HCT116 (cell line): ENCODE measurements at regions not wholly inside any gene's neighbourhood (a gene's known extent, or its start where the extent isn't known, plus 50 kb on each side); places are given as distances from the start of the nearest gene placed in this dataset.

Experiments
- ATAC-seq: fragments of 200-7000 bp; cut with Tn5 transposase; 2 replicates; pipeline ENCODE4 v1.9.1; 2020; ENCODE audit warnings: mild to moderate bottlenecking, moderate library complexity
- BruUV-seq: library from RNA; stranded (reverse); fragments of 400-500 nt; replicated peaks from 2 replicates; lab custom pipeline; 2021; lab: Mats Ljungman, UMichigan
- CTCF ChIA-PET: fragments of 300-600 bp; sonication (Branson Sonifier 250); formaldehyde crosslinking; loops from one replicate; lab custom pipeline; 2021; ENCODE audit warnings: antibody characterized with exemption; lab: Charles Lee
- POLR2A ChIA-PET: fragments of 300-600, 350-600 bp; sonication (Branson Sonifier 250); formaldehyde crosslinking; loops from one replicate; lab custom pipeline; 2021; ENCODE audit warnings: antibody characterized with exemption; lab: Charles Lee
- RAD21 ChIA-PET, 2 experiments: fragments of 300-600 bp; sonication (Branson Sonifier 250); formaldehyde crosslinking; loops; one replicate each; lab custom pipeline; 2023; ENCODE audit warnings: low total read pairs in 2 of 2; ENCODE audit not compliant: uncharacterized antibody in 2 of 2, unreplicated experiment in 2 of 2, low non-redundant PET in 1 of 2; lab: Charles Lee
- DNase-seq: peaks from one replicate; pipeline ENCODE4 v3.0.0-alpha.2; 2010; ENCODE audit warnings: low read depth, low spot score
- H2AFZ ChIP-seq: fragments of 200-600 bp; shearing (Covaris generic), sonication (generic); 2 replicates; pipeline ENCODE4 v1.6.1; 2017; ENCODE audit warnings: low read depth, mixed run types, mixed read lengths, antibody characterized with exemption, low read length; ENCODE audit not compliant: poor library complexity, severe bottlenecking
- H3K27ac ChIP-seq: 2 replicates; pipeline ENCODE4 v1.5.1; 2012; ENCODE audit warnings: low read depth, low read length
- H3K27me3 ChIP-seq: fragments of 200-600 bp; sonication (generic); 2 replicates; pipeline ENCODE4 v1.6.1; 2016; ENCODE audit warnings: mixed run types, low read length, mixed read lengths; ENCODE audit not compliant: insufficient read depth
- H3K36me3 ChIP-seq, 2 experiments: fragments of 200-500 bp in 1 of 2; fragments of 200-600 bp in 1 of 2; sonication (Bioruptor generic) in 1 of 2; sonication (generic) in 1 of 2; 2 replicates each; pipeline versions ENCODE4 v1.5.1 to v1.6.1; 2014 to 2016; ENCODE audit warnings: low read length in 2 of 2, inconsistent platforms in 1 of 2, mixed read lengths in 1 of 2, mixed run types in 1 of 2; ENCODE audit not compliant: insufficient read depth in 2 of 2, control insufficient read depth in 1 of 2
- H3K4me1 ChIP-seq, 2 experiments: fragments of 200-600 bp in 1 of 2; sonication (generic) in 1 of 2; 2 replicates each; pipeline versions ENCODE4 v1.5.1 to v1.6.1; 2012 to 2017; ENCODE audit warnings: low read length in 2 of 2, inconsistent platforms in 1 of 2, mild to moderate bottlenecking in 1 of 2, mixed read lengths in 1 of 2, mixed run types in 1 of 2, moderate library complexity in 1 of 2; ENCODE audit not compliant: insufficient read depth in 2 of 2, control insufficient read depth in 1 of 2
- H3K4me2 ChIP-seq: fragments of 200-600 bp; sonication (generic); 2 replicates; pipeline ENCODE4 v1.6.1; 2017; ENCODE audit warnings: mixed run types, low read length, mixed read lengths
- H3K4me3 ChIP-seq, 2 experiments: fragments of 200-600 bp in 1 of 2; sonication (generic) in 1 of 2; replicated peaks in 1 of 2; 2 replicates each; pipeline ENCODE4 v1.5.1; 2011 to 2016; ENCODE audit warnings: low read length in 2 of 2, control low read depth in 1 of 2, low read depth in 1 of 2, mild to moderate bottlenecking in 1 of 2, mixed read lengths in 1 of 2, mixed run types in 1 of 2
- H3K79me2 ChIP-seq: fragments of 200-600 bp; sonication (generic); 2 replicates; pipeline ENCODE4 v1.6.1; 2017; ENCODE audit warnings: mild to moderate bottlenecking, mixed run types, low read length, moderate library complexity, mixed read lengths; ENCODE audit not compliant: insufficient read depth
- H3K9ac ChIP-seq: fragments of 200-600 bp; sonication (generic); 2 replicates; pipeline ENCODE4 v1.6.1; 2016; ENCODE audit warnings: low read length, mixed read lengths
- H3K9me2 ChIP-seq: fragments of 200-600 bp; sonication (generic), shearing (Covaris generic); 2 replicates; pipeline ENCODE4 v1.6.1; 2017; ENCODE audit warnings: mixed run types, mild to moderate bottlenecking, moderate library complexity; ENCODE audit not compliant: insufficient read depth
- H3K9me3 ChIP-seq, 2 experiments: fragments of 200-500 bp in 1 of 2; fragments of 200-600 bp in 1 of 2; sonication (Bioruptor generic) in 1 of 2; sonication (generic) in 1 of 2; 2 replicates each; pipeline ENCODE4 v1.6.1; 2014 to 2017; ENCODE audit warnings: low read length in 2 of 2, mixed read lengths in 2 of 2, inconsistent platforms in 1 of 2, low read depth in 1 of 2, mild to moderate bottlenecking in 1 of 2, mixed run types in 1 of 2, moderate library complexity in 1 of 2; ENCODE audit not compliant: control insufficient read depth in 1 of 2, insufficient read depth in 1 of 2
- H4K20me1 ChIP-seq: fragments of 200-600 bp; sonication (generic), shearing (Covaris generic); 2 replicates; pipeline ENCODE4 v1.6.1; 2017; ENCODE audit warnings: mixed run types, mild to moderate bottlenecking, moderate library complexity; ENCODE audit not compliant: insufficient read depth
- CBX3 ChIP-seq: IDR thresholded peaks from 2 replicates; pipeline ENCODE4 v1.6.1; 2012; ENCODE audit warnings: low read depth
- CEBPB ChIP-seq: IDR thresholded peaks from 2 replicates; pipeline ENCODE4 v1.6.1; 2012; ENCODE audit warnings: low read depth
- CTCF ChIP-seq, 3 experiments: fragments of 200-600 bp in 1 of 3; sonication (generic) in 1 of 3; IDR thresholded peaks in 2 of 3; conservative IDR thresholded peaks in 1 of 3; 2 replicates each; pipeline ENCODE4 v1.5.1; 2012 to 2017; ENCODE audit warnings: low read depth in 2 of 3, low read length in 2 of 3, antibody characterized with exemption in 1 of 3, borderline replicate concordance in 1 of 3, control low read depth in 1 of 3, mild to moderate bottlenecking in 1 of 3, mixed read lengths in 1 of 3, mixed run types in 1 of 3, moderate library complexity in 1 of 3; ENCODE audit not compliant: insufficient read depth in 1 of 3
- EZH2phosphoT487 ChIP-seq: fragments of 200-600 bp; IDR thresholded peaks from 2 replicates; pipeline ENCODE4 v1.6.1; 2018; ENCODE audit warnings: antibody characterized with exemption, borderline replicate concordance
- FOSL1 ChIP-seq: IDR thresholded peaks from 2 replicates; pipeline ENCODE4 v1.6.1; 2012; ENCODE audit warnings: low read depth
- POLR2A ChIP-seq: IDR thresholded peaks from 2 replicates; pipeline ENCODE4 v1.7.0; 2011; ENCODE audit warnings: borderline replicate concordance; ENCODE audit not compliant: insufficient read depth, insufficient read length; ENCODE audit errors: extremely low read depth
- POLR2AphosphoS5 ChIP-seq: IDR thresholded peaks from 2 replicates; pipeline ENCODE4 v1.6.1; 2011; ENCODE audit warnings: mild to moderate bottlenecking, low read depth, low read length, moderate library complexity
- RAD21 ChIP-seq: IDR thresholded peaks from 2 replicates; pipeline ENCODE4 v1.6.1; 2012; ENCODE audit warnings: low read depth, mild to moderate bottlenecking
- REST ChIP-seq: IDR thresholded peaks from 2 replicates; pipeline ENCODE4 v1.6.1; 2012; ENCODE audit warnings: low read depth
- SIN3A ChIP-seq: IDR thresholded peaks from 2 replicates; pipeline ENCODE4 v1.6.1; 2012; ENCODE audit warnings: low read depth
- ZFX ChIP-seq: fragments of 450-650 bp; IDR thresholded peaks from 2 replicates; pipeline ENCODE4 v1.6.1; 2017
- intact Hi-C: fragments of 100-400 bp; cut with micrococcal nuclease; formaldehyde crosslinking; loops from 2 replicates; pipeline ENCODE4 v1.10.0; 2022

GRCh38 chr5:179461576-179461975 is 88.8 kb upstream of the RUFY1 start:
- ChIA-PET RAD21 (no interaction called here), CTCF (no interaction called here), POLR2A (no interaction called here)
- no peaks in the 10 kb centered on the region for H4K20me1 ChIP-seq
- no peaks in the 10 kb centered on the region for H3K9me2 ChIP-seq
- TF ChIP-seq CTCF (IDR thresholded peaks at IDR 0.05 in 2 of 3, conservative IDR thresholded peaks at IDR 0.05 in 1 of 3; ENCODE audit: borderline replicate concordance in 1 of 3, insufficient read depth in 1 of 3, low read depth in 2 of 3, low read length in 2 of 3) = no peak
- no peak for TF ChIP-seq SIN3A
- TF ChIP-seq REST = no peak
- no peak for TF ChIP-seq CEBPB
- TF ChIP-seq FOSL1 = no peak
- TF ChIP-seq RAD21 = no peak
- no peak for TF ChIP-seq EZH2phosphoT487
- no peak for TF ChIP-seq POLR2AphosphoS5
- no peak for TF ChIP-seq POLR2A
- no peak for TF ChIP-seq ZFX
- TF ChIP-seq CBX3 = no peak
- H3K79me2 ChIP-seq = no peaks in the 10 kb centered on the region
- ATAC-seq (no peak), DNase-seq (no peak)
- H3K4me2 ChIP-seq = no peak overlapping the region
- no peaks in the 10 kb centered on the region for H3K9me3 ChIP-seq
- no peaks in the 10 kb centered on the region for H3K27me3 ChIP-seq
- H2AFZ ChIP-seq = no peak overlapping the region
- H3K27ac ChIP-seq = no peak overlapping the region
- intact Hi-C loops = no loop called here
- H3K36me3 ChIP-seq = no peaks in the 10 kb centered on the region
- no peaks in the 10 kb centered on the region for H3K4me1 ChIP-seq
- BruUV-seq = no TSS peak
- H3K9ac ChIP-seq = no peak overlapping the region
- no peak overlapping the region for H3K4me3 ChIP-seq
